ENCODE measurements at regions not wholly inside any gene's neighbourhood (a gene's known extent, or its start where the extent isn't known, plus 50 kb on each side); places are given as distances from the start of the nearest gene placed in this dataset.
"Not testable (repeated sequence)": the region's sequence is repeated elsewhere in the genome, so short reads cannot be mapped to it uniquely, and the experiment has no call there.

- Histone ChIP-seq H2BK120ac (ENCODE audit: low read depth, low read length) (no peak overlapping the region), H3K4me2 (ENCODE audit: low read length) (no peak overlapping the region), H3K36me3 (ENCODE audit: control insufficient read depth, insufficient read depth, low read length) (no peaks in the 10 kb centered on the region), H2BK5ac (ENCODE audit: low read length) (no peak overlapping the region), H3K27me3 (ENCODE audit: insufficient read depth, low read length, poor library complexity) (no peaks in the 10 kb centered on the region), H4K5ac (ENCODE audit: low read length) (no peak overlapping the region), H3K4ac (ENCODE audit: low read depth, low read length) (no peak overlapping the region), H4K8ac (ENCODE audit: low read depth, low read length) (no peak overlapping the region), H3K79me2 (ENCODE audit: control insufficient read depth, insufficient read depth, low read length) (no peaks in the 10 kb centered on the region), H3K4me1 (ENCODE audit: control insufficient read depth, low read depth, low read length) (peaks cover 5% of the 10 kb centered on the region), H3K4me3 (ENCODE audit: low read length) (no peak overlapping the region), H3K23ac (ENCODE audit: low read length) (no peak overlapping the region), H3K9ac (ENCODE audit: low read length) (no peak overlapping the region), H3K18ac (ENCODE audit: low read length) (no peak overlapping the region), H3K27ac (ENCODE audit: low read depth, low read length) (no peak overlapping the region), H2BK15ac (replicated peaks; ENCODE audit: low read depth) (no peak overlapping the region), H3K56ac (ENCODE audit: low read length) (no peak overlapping the region), H3K79me1 (ENCODE audit: low read length) (no peaks in the 10 kb centered on the region), H2AK5ac (ENCODE audit: low read length) (no peak overlapping the region)
- no peak for DNase-seq
These were observed 63.9 kb upstream of the BBX start for GRCh38 chr3:107458871-107459270.

DNA sequence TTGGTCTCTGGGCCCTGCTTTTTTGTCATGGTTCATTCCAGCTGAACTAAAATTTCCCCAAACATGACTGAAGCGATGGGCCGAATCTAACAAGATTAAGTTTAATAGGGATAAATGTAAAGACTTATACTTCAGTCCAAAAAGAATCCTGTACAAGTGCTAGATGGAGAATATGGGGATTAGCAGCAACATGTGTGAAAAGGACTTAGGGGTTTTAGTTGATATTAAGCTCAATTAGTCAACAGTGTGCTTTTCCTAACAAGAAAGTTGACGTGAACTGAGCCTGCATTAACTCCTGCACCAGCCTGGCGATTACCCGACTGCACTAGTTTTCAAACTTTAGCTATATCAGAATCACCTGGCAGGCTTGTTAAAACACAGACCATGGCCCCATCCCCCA, 61.0 kb upstream of the BBX start:
- no peaks in the 10 kb centered on the region for H3K27me3 ChIP-seq (ENCODE audit: insufficient read depth, low read length, poor library complexity)

GRCh38 chr3:107464037-107464436, 58.7 kb upstream of the BBX start:
- H2BK15ac ChIP-seq (replicated peaks; ENCODE audit: low read depth): no peak overlapping the region
- no CpG with 5 or more reads among the region's 2 CpGs for WGBS (ENCODE audit: extremely low coverage, insufficient coverage, low lambda C conversion rate)

More for the DNA sequence above, 61.0 kb upstream of the BBX start:
- peaks cover 5% of the 10 kb centered on the region for H3K4me1 ChIP-seq (ENCODE audit: control insufficient read depth, low read depth, low read length)
- H3K56ac ChIP-seq (ENCODE audit: low read length): no peak overlapping the region
- H3K4me3 ChIP-seq (ENCODE audit: low read length): no peak overlapping the region
- no peak overlapping the region for H4K5ac ChIP-seq (ENCODE audit: low read length)
- no peak overlapping the region for H3K18ac ChIP-seq (ENCODE audit: low read length)
- no peaks in the 10 kb centered on the region for H3K79me1 ChIP-seq (ENCODE audit: low read length)
- no peak overlapping the region for H2AK5ac ChIP-seq (ENCODE audit: low read length)
- no peak overlapping the region for H3K23ac ChIP-seq (ENCODE audit: low read length)
- no peak overlapping the region for H3K4me2 ChIP-seq (ENCODE audit: low read length)
- H2BK15ac ChIP-seq (replicated peaks; ENCODE audit: low read depth): no peak overlapping the region
- H3K27ac ChIP-seq (ENCODE audit: low read depth, low read length): no peak overlapping the region
- no peak overlapping the region for H2BK120ac ChIP-seq (ENCODE audit: low read depth, low read length)
- no peak overlapping the region for H4K8ac ChIP-seq (ENCODE audit: low read depth, low read length)
- no peak overlapping the region for H3K9ac ChIP-seq (ENCODE audit: low read length)
- no peak overlapping the region for H3K4ac ChIP-seq (ENCODE audit: low read depth, low read length)
- no peak for DNase-seq
- no peak overlapping the region for H2BK5ac ChIP-seq (ENCODE audit: low read length)
- H3K36me3 ChIP-seq (ENCODE audit: control insufficient read depth, insufficient read depth, low read length): no peaks in the 10 kb centered on the region
- no CpG with 5 or more reads among the region's 5 CpGs for WGBS (ENCODE audit: extremely low coverage, insufficient coverage, low lambda C conversion rate)
- no peaks in the 10 kb centered on the region for H3K79me2 ChIP-seq (ENCODE audit: control insufficient read depth, insufficient read depth, low read length)

GRCh38 chr3:107465064-107465631, 57.6 kb upstream of the BBX start:
- Histone ChIP-seq H3K27me3 (ENCODE audit: insufficient read depth, low read length, poor library complexity) (no peaks in the 10 kb centered on the region), H3K27ac (ENCODE audit: low read depth, low read length) (no peak overlapping the region), H3K56ac (ENCODE audit: low read length) (no peak overlapping the region), H3K9ac (ENCODE audit: low read length) (no peak overlapping the region), H3K4me2 (ENCODE audit: low read length) (no peak overlapping the region), H3K4ac (ENCODE audit: low read depth, low read length) (no peak overlapping the region), H3K4me1 (ENCODE audit: control insufficient read depth, low read depth, low read length) (peaks cover 5% of the 10 kb centered on the region), H3K36me3 (ENCODE audit: control insufficient read depth, insufficient read depth, low read length) (no peaks in the 10 kb centered on the region), H2BK15ac (replicated peaks; ENCODE audit: low read depth) (no peak overlapping the region), H3K4me3 (ENCODE audit: low read length) (no peak overlapping the region), H3K23ac (ENCODE audit: low read length) (no peak overlapping the region), H2BK120ac (ENCODE audit: low read depth, low read length) (no peak overlapping the region), H3K79me2 (ENCODE audit: control insufficient read depth, insufficient read depth, low read length) (no peaks in the 10 kb centered on the region), H2BK5ac (ENCODE audit: low read length) (no peak overlapping the region), H2AK5ac (ENCODE audit: low read length) (no peak overlapping the region), H4K5ac (ENCODE audit: low read length) (no peak overlapping the region), H4K8ac (ENCODE audit: low read depth, low read length) (no peak overlapping the region), H3K79me1 (ENCODE audit: low read length) (no peaks in the 10 kb centered on the region), H3K18ac (ENCODE audit: low read length) (no peak overlapping the region)
- no CpG with 5 or more reads among the region's 3 CpGs for WGBS (ENCODE audit: extremely low coverage, insufficient coverage, low lambda C conversion rate)
- no peak for DNase-seq

More at GRCh38 chr3:107464037-107464436, 58.7 kb upstream of the BBX start:
- Histone ChIP-seq H3K27me3 (ENCODE audit: insufficient read depth, low read length, poor library complexity) (no peaks in the 10 kb centered on the region), H3K79me1 (ENCODE audit: low read length) (no peaks in the 10 kb centered on the region), H2BK5ac (ENCODE audit: low read length) (no peak overlapping the region), H3K27ac (ENCODE audit: low read depth, low read length) (no peak overlapping the region), H4K5ac (ENCODE audit: low read length) (no peak overlapping the region), H4K8ac (ENCODE audit: low read depth, low read length) (no peak overlapping the region), H3K23ac (ENCODE audit: low read length) (no peak overlapping the region), H3K36me3 (ENCODE audit: control insufficient read depth, insufficient read depth, low read length) (no peaks in the 10 kb centered on the region), H3K4me3 (ENCODE audit: low read length) (no peak overlapping the region), H2AK5ac (ENCODE audit: low read length) (no peak overlapping the region), H3K4me2 (ENCODE audit: low read length) (no peak overlapping the region), H3K18ac (ENCODE audit: low read length) (no peak overlapping the region), H3K9ac (ENCODE audit: low read length) (no peak overlapping the region), H3K4me1 (ENCODE audit: control insufficient read depth, low read depth, low read length) (peaks cover 5% of the 10 kb centered on the region), H3K4ac (ENCODE audit: low read depth, low read length) (no peak overlapping the region), H3K56ac (ENCODE audit: low read length) (no peak overlapping the region), H2BK120ac (ENCODE audit: low read depth, low read length) (no peak overlapping the region), H3K79me2 (ENCODE audit: control insufficient read depth, insufficient read depth, low read length) (no peaks in the 10 kb centered on the region)
- peak; percentile 12 for DNase-seq

DNA sequence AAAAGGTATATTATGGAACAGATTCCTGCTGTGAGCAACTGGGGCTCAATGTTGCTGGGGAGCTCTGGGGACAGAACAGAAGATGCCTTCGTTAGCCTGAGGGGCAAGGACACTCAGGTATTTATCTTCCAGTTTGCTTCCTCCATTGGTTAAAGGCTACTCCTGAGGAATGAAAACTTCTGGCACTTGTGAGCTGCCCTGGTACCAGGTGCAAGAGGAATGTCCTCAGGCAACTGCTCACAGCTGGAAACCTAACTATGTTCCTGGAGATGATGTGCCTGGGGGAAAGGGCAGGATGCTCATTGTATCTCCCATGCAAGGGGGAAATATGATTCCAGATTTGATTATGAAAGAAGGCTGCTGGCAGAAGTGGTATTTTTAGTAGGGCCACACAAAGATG, 54.0 kb upstream of the BBX start:
- Histone ChIP-seq H3K9ac (ENCODE audit: low read length) (no peak overlapping the region), H3K23ac (ENCODE audit: low read length) (no peak overlapping the region), H3K18ac (ENCODE audit: low read length) (no peak overlapping the region), H3K27ac (ENCODE audit: low read depth, low read length) (no peak overlapping the region), H3K79me2 (ENCODE audit: control insufficient read depth, insufficient read depth, low read length) (no peaks in the 10 kb centered on the region), H4K8ac (ENCODE audit: low read depth, low read length) (no peak overlapping the region), H2BK120ac (ENCODE audit: low read depth, low read length) (no peak overlapping the region), H3K4me2 (ENCODE audit: low read length) (no peak overlapping the region), H3K4me1 (ENCODE audit: control insufficient read depth, low read depth, low read length) (no peaks in the 10 kb centered on the region), H3K56ac (ENCODE audit: low read length) (no peak overlapping the region), H3K4ac (ENCODE audit: low read depth, low read length) (no peak overlapping the region), H2BK5ac (ENCODE audit: low read length) (no peak overlapping the region), H3K27me3 (ENCODE audit: insufficient read depth, low read length, poor library complexity) (no peaks in the 10 kb centered on the region), H3K36me3 (ENCODE audit: control insufficient read depth, insufficient read depth, low read length) (no peaks in the 10 kb centered on the region), H2AK5ac (ENCODE audit: low read length) (no peak overlapping the region), H3K4me3 (ENCODE audit: low read length) (no peak overlapping the region), H3K79me1 (ENCODE audit: low read length) (no peaks in the 10 kb centered on the region), H4K5ac (ENCODE audit: low read length) (no peak overlapping the region), H2BK15ac (replicated peaks; ENCODE audit: low read depth) (no peak overlapping the region)
- no CpG with 5 or more reads among the region's 1 CpG for WGBS (ENCODE audit: extremely low coverage, insufficient coverage, low lambda C conversion rate)
- DNase-seq: peak; percentile 31

- not testable (repeated sequence) for H2BK15ac ChIP-seq (replicated peaks; ENCODE audit: low read depth); H3K18ac ChIP-seq (ENCODE audit: low read length); H2BK5ac ChIP-seq (ENCODE audit: low read length); H3K79me2 ChIP-seq (ENCODE audit: control insufficient read depth, insufficient read depth, low read length); H3K4ac ChIP-seq (ENCODE audit: low read depth, low read length); H3K4me3 ChIP-seq (ENCODE audit: low read length); DNase-seq; H3K4me2 ChIP-seq (ENCODE audit: low read length); H3K23ac ChIP-seq (ENCODE audit: low read length); H4K8ac ChIP-seq (ENCODE audit: low read depth, low read length); H3K27ac ChIP-seq (ENCODE audit: low read depth, low read length); H3K4me1 ChIP-seq (ENCODE audit: control insufficient read depth, low read depth, low read length); H2AK5ac ChIP-seq (ENCODE audit: low read length); H2BK120ac ChIP-seq (ENCODE audit: low read depth, low read length); H3K79me1 ChIP-seq (ENCODE audit: low read length); H3K27me3 ChIP-seq (ENCODE audit: insufficient read depth, low read length, poor library complexity); H3K9ac ChIP-seq (ENCODE audit: low read length); H3K36me3 ChIP-seq (ENCODE audit: control insufficient read depth, insufficient read depth, low read length); H3K56ac ChIP-seq (ENCODE audit: low read length); H4K5ac ChIP-seq (ENCODE audit: low read length)
- WGBS (ENCODE audit: extremely low coverage, insufficient coverage, low lambda C conversion rate): no CpG with 5 or more reads among the region's 8 CpGs
These were observed 52.3 kb upstream of the BBX start for GRCh38 chr3:107470496-107470895.

Measured in mesendoderm (in vitro differentiated cells).